Stomach smooth muscle (tissue), 2 donors: ENCODE measurements at regions not wholly inside any gene's neighbourhood (a gene's known extent, or its start where the extent isn't known, plus 50 kb on each side); places are given as distances from the start of the nearest gene placed in this dataset.

Experiments used
- H3K27ac ChIP-seq: one replicate; pipeline ENCODE4 v1.7.0; 2013; ENCODE audit warnings: mild to moderate bottlenecking, low read length, inconsistent platforms
- H3K27me3 ChIP-seq, 2 donors: one replicate each; pipeline ENCODE4 v1.7.0; 2013; ENCODE audit warnings: low read length in 2 of 2; ENCODE audit not compliant: insufficient read depth in 2 of 2, control insufficient read depth in 1 of 2
- H3K36me3 ChIP-seq, 2 donors: one replicate each; pipeline ENCODE4 v1.7.0; 2013; ENCODE audit warnings: low read length in 2 of 2; ENCODE audit not compliant: control insufficient read depth in 2 of 2, insufficient read depth in 2 of 2
- H3K4me1 ChIP-seq: one replicate; pipeline ENCODE4 v1.7.0; 2013; ENCODE audit warnings: low read length; ENCODE audit not compliant: control insufficient read depth, insufficient read depth
- H3K4me3 ChIP-seq, 2 donors: one replicate each; pipeline ENCODE4 v1.7.0; 2013; ENCODE audit warnings: low read length in 2 of 2
- H3K9ac ChIP-seq, 2 donors: one replicate each; pipeline ENCODE4 v1.7.0; 2013; ENCODE audit warnings: low read length in 2 of 2, mild to moderate bottlenecking in 1 of 2
- H3K9me3 ChIP-seq, 2 donors: one replicate each; pipeline ENCODE4 v1.7.0; 2013; ENCODE audit warnings: low read length in 2 of 2; ENCODE audit not compliant: control insufficient read depth in 2 of 2
- donor health status: healthy.
- donor health status: Pancreatic carcinoma.

GRCh38 chr5:2488593-2488992 lies 262.9 kb downstream of the IRX2 start:
- H3K9me3 ChIP-seq: peaks cover 0 to 3% of the 10 kb centered on the region in 2 donors
- no peak overlapping the region for H3K27ac ChIP-seq
- no peak overlapping the region for H3K4me3 ChIP-seq
- no peaks in the 10 kb centered on the region for H3K36me3 ChIP-seq
- H3K27me3 ChIP-seq: no peaks in the 10 kb centered on the region
- no peaks in the 10 kb centered on the region for H3K4me1 ChIP-seq
- no peak overlapping the region for H3K9ac ChIP-seq

- Histone ChIP-seq H3K4me3 (no peak overlapping the region), H3K27ac (no peak overlapping the region), H3K36me3 (no peaks in the 10 kb centered on the region), H3K9me3 (peaks cover 2 to 3% of the 10 kb centered on the region in 2 donors), H3K27me3 (no peaks in the 10 kb centered on the region), H3K4me1 (no peaks in the 10 kb centered on the region), H3K9ac (no peak overlapping the region)
Observed at GRCh38 chr5:2487152-2487763, 264.2 kb downstream of the IRX2 start.

GRCh38 chr5:2486373-2486772 lies 265.1 kb downstream of the IRX2 start:
- Histone ChIP-seq H3K9ac (no peak overlapping the region), H3K27me3 (no peaks in the 10 kb centered on the region), H3K9me3 (peaks cover 2 to 3% of the 10 kb centered on the region in 2 donors), H3K4me1 (no peaks in the 10 kb centered on the region), H3K36me3 (no peaks in the 10 kb centered on the region), H3K27ac (no peak overlapping the region), H3K4me3 (no peak overlapping the region)

GRCh38 chr5:2482778-2483177 lies 268.7 kb downstream of the IRX2 start:
- Histone ChIP-seq H3K4me3 (no peak overlapping the region), H3K27ac (no peak overlapping the region), H3K9ac (no peak overlapping the region), H3K27me3 (no peaks in the 10 kb centered on the region), H3K36me3 (no peaks in the 10 kb centered on the region), H3K9me3 (peaks cover 0 to 6% of the 10 kb centered on the region in 2 donors), H3K4me1 (no peaks in the 10 kb centered on the region)

GRCh38 chr5:2480871-2481270 lies 270.6 kb downstream of the IRX2 start:
- Histone ChIP-seq H3K9me3 (peaks cover 0 to 6% of the 10 kb centered on the region in 2 donors), H3K27me3 (no peaks in the 10 kb centered on the region), H3K27ac (no peak overlapping the region), H3K36me3 (no peaks in the 10 kb centered on the region), H3K4me3 (no peak overlapping the region), H3K4me1 (no peaks in the 10 kb centered on the region), H3K9ac (no peak overlapping the region)

- H3K27ac ChIP-seq: no peak overlapping the region
- H3K27me3 ChIP-seq: no peaks in the 10 kb centered on the region
- H3K9me3 ChIP-seq: peaks cover 0 to 3% of the 10 kb centered on the region in 2 donors
- no peaks in the 10 kb centered on the region for H3K4me1 ChIP-seq
- no peak overlapping the region for H3K9ac ChIP-seq
- no peak overlapping the region for H3K4me3 ChIP-seq
- no peaks in the 10 kb centered on the region for H3K36me3 ChIP-seq
Observed at GRCh38 chr5:2475902-2476301, 275.6 kb downstream of the IRX2 start.

GRCh38 chr5:2472670-2473069 lies 278.8 kb downstream of the IRX2 start:
- Histone ChIP-seq H3K27me3 (no peaks in the 10 kb centered on the region), H3K9ac (no peak overlapping the region), H3K9me3 (no peaks in the 10 kb centered on the region), H3K36me3 (no peaks in the 10 kb centered on the region), H3K4me1 (no peaks in the 10 kb centered on the region), H3K27ac (no peak overlapping the region), H3K4me3 (no peak overlapping the region)

GRCh38 chr5:2471152-2471879 lies 280.2 kb downstream of the IRX2 start:
- no peaks in the 10 kb centered on the region for H3K36me3 ChIP-seq
- H3K27me3 ChIP-seq: no peaks in the 10 kb centered on the region
- no peak overlapping the region for H3K4me3 ChIP-seq
- no peaks in the 10 kb centered on the region for H3K4me1 ChIP-seq
- H3K27ac ChIP-seq: no peak overlapping the region
- no peaks in the 10 kb centered on the region for H3K9me3 ChIP-seq
- H3K9ac ChIP-seq: no peak overlapping the region

GRCh38 chr5:2466966-2467365 lies 284.5 kb downstream of the IRX2 start:
- H3K36me3 ChIP-seq: no peaks in the 10 kb centered on the region
- no peak overlapping the region for H3K27ac ChIP-seq
- no peak overlapping the region for H3K4me3 ChIP-seq
- H3K9me3 ChIP-seq: no peaks in the 10 kb centered on the region
- no peaks in the 10 kb centered on the region for H3K4me1 ChIP-seq
- peaks cover 0 to 2% of the 10 kb centered on the region in 2 donors for H3K27me3 ChIP-seq
- no peak overlapping the region for H3K9ac ChIP-seq

- H3K27ac ChIP-seq: no peak overlapping the region
- no peaks in the 10 kb centered on the region for H3K4me1 ChIP-seq
- no peak overlapping the region for H3K9ac ChIP-seq
- peaks cover under 1 to 2% of the 10 kb centered on the region in 2 donors for H3K27me3 ChIP-seq
- no peaks in the 10 kb centered on the region for H3K9me3 ChIP-seq
- no peaks in the 10 kb centered on the region for H3K36me3 ChIP-seq
- no peak overlapping the region for H3K4me3 ChIP-seq
Observed at GRCh38 chr5:2465383-2465782, 286.1 kb downstream of the IRX2 start.

GRCh38 chr5:2464141-2464540 lies 287.3 kb downstream of the IRX2 start:
- Histone ChIP-seq H3K4me3 (no peak overlapping the region), H3K9ac (no peak overlapping the region), H3K27me3 (peaks cover 2 to 3% of the 10 kb centered on the region in 2 donors), H3K4me1 (no peaks in the 10 kb centered on the region), H3K9me3 (no peaks in the 10 kb centered on the region), H3K27ac (no peak overlapping the region), H3K36me3 (no peaks in the 10 kb centered on the region)
